HepG2 (cell line): ENCODE measurements at regions not wholly inside any gene's neighbourhood (a gene's known extent, or its start where the extent isn't known, plus 50 kb on each side); places are given as distances from the start of the nearest gene placed in this dataset.

ENCODE experiments used
- ATAC-seq: fragments of 200-7000 bp; cut with Tn5 transposase; 3 replicates; pipeline ENCODE4 v1.9.1; 2020; ENCODE audit warnings: mild to moderate bottlenecking, moderate library complexity
- BruUV-seq: library from RNA; stranded (reverse); fragments of 400-500 nt; replicated peaks from 2 replicates; lab custom pipeline; 2021; lab: Mats Ljungman, UMichigan
- CTCF ChIA-PET: fragments of 300-600 bp; formaldehyde crosslinking; extraction: SDS; loops from one replicate; lab custom pipeline; 2021; ENCODE audit warnings: low total read pairs, inconsistent platforms, low intra/inter-chr PET ratio; lab: Yijun Ruan, JAX
- POLR2A ChIA-PET: fragments of 350-600 bp; sonication (Branson Sonifier 250); formaldehyde crosslinking; loops from one replicate; lab custom pipeline; 2020; ENCODE audit warnings: antibody characterized with exemption, inconsistent platforms; lab: Yijun Ruan, JAX
- DNase-seq: peaks from one replicate; pipeline ENCODE4 v3.0.0-alpha.2; 2015; ENCODE audit warnings: low spot score
- FAIRE-seq: peaks from 3 replicates; lab custom pipeline; 2011; peaks lifted over from hg19 to GRCh38; lab: Jason Lieb, UNC
- H2AFZ ChIP-seq: one replicate; pipeline ENCODE4 v1.6.1; 2011; ENCODE audit warnings: low read length, inconsistent platforms
- H3K27ac ChIP-seq: fragments of 300-600 bp; 3 replicates; pipeline ENCODE4 v1.8.0; 2011; ENCODE audit warnings: mixed run types, mild to moderate bottlenecking, mixed read lengths, low read length, inconsistent platforms; ENCODE audit not compliant: insufficient read depth; ENCODE audit errors: extremely low read length
- H3K27me3 ChIP-seq, 2 experiments: fragments of 200-600 bp in 1 of 2; 2 replicates in 1 of 2; 3 replicates in 1 of 2; pipeline versions ENCODE4 v1.6.0 to v1.8.0; 2011; ENCODE audit warnings: low read length in 2 of 2, mild to moderate bottlenecking in 2 of 2, moderate library complexity in 2 of 2, inconsistent platforms in 1 of 2; ENCODE audit not compliant: insufficient read depth in 2 of 2, control insufficient read depth in 1 of 2
- H3K36me3 ChIP-seq, 2 experiments: fragments of 200-600 bp in 1 of 2; replicated peaks in 1 of 2; 2 replicates in 1 of 2; 3 replicates in 1 of 2; pipeline versions ENCODE4 v1.5.1 to v1.8.0; 2011; ENCODE audit warnings: low read length in 2 of 2, inconsistent platforms in 1 of 2; ENCODE audit not compliant: insufficient read depth in 2 of 2, control insufficient read depth in 1 of 2
- H3K4me1 ChIP-seq: 2 replicates; pipeline ENCODE4 v1.5.1; 2012; ENCODE audit warnings: low read length, inconsistent platforms; ENCODE audit not compliant: insufficient read depth
- H3K4me2 ChIP-seq: 2 replicates; pipeline ENCODE4 v1.6.0; 2011; ENCODE audit warnings: low read depth, low read length, inconsistent platforms
- H3K4me3 ChIP-seq, 3 experiments: fragments of 200-600 bp in 1 of 3; sonication (generic), shearing (Covaris generic) in 1 of 3; replicated peaks in 1 of 3; 2 replicates each; pipeline ENCODE4 v1.5.1; 2011 to 2016; ENCODE audit warnings: low read length in 3 of 3, inconsistent platforms in 2 of 3, low read depth in 2 of 3, mild to moderate bottlenecking in 2 of 3, control low read depth in 1 of 3, mixed read lengths in 1 of 3; ENCODE audit not compliant: insufficient read depth in 1 of 3
- H3K79me2 ChIP-seq: one replicate; pipeline ENCODE4 v1.6.1; 2011; ENCODE audit warnings: low read length, inconsistent platforms; ENCODE audit not compliant: insufficient read depth
- H3K9ac ChIP-seq: 2 replicates; pipeline ENCODE4 v1.6.0; 2011; ENCODE audit warnings: mild to moderate bottlenecking, low read depth, low read length, inconsistent platforms; ENCODE audit not compliant: insufficient read depth
- H3K9me3 ChIP-seq: 2 replicates; pipeline ENCODE4 v1.5.1; 2012; ENCODE audit warnings: mild to moderate bottlenecking, low read length
- H4K20me1 ChIP-seq: 2 replicates; pipeline ENCODE4 v1.6.0; 2011; ENCODE audit warnings: inconsistent platforms, mild to moderate bottlenecking, low read length, moderate library complexity; ENCODE audit not compliant: insufficient read depth
- ARNT ChIP-seq: fragments of 450-650 bp; IDR thresholded peaks from 2 replicates; pipeline ENCODE4 v1.6.1; 2017
- FIP1L1 ChIP-seq: fragments of 200-400 bp; formaldehyde crosslinking; IDR thresholded peaks from 2 replicates; pipeline ENCODE4 v1.6.1; 2018; ENCODE audit warnings: low read depth, mild to moderate bottlenecking, low read length, moderate library complexity, borderline replicate concordance; ENCODE audit not compliant: insufficient read depth
- LCORL ChIP-seq, 2 experiments: fragments of 450-650 bp in 1 of 2; sonication (generic) in 1 of 2; formaldehyde crosslinking in 1 of 2; IDR thresholded peaks; 2 replicates each; pipeline versions ENCODE4 v1.5.0 to v1.6.1; 2017 to 2020; ENCODE audit warnings: antibody characterized with exemption in 1 of 2, missing genetic modification reagents in 1 of 2
- MEF2D ChIP-seq: sonication (generic); formaldehyde crosslinking; IDR thresholded peaks from 2 replicates; pipeline ENCODE4 v1.5.1; 2020; ENCODE audit warnings: mild to moderate bottlenecking, missing genetic modification reagents
- NFIB ChIP-seq: sonication (generic); formaldehyde crosslinking; IDR thresholded peaks from 2 replicates; pipeline ENCODE4 v1.9.0; 2021; ENCODE audit warnings: missing genetic modification reagents, mild to moderate bottlenecking, borderline replicate concordance
- RBM22 ChIP-seq: fragments of 200-400 bp; formaldehyde crosslinking; optimal IDR thresholded peaks from 2 replicates; pipeline ENCODE3; 2017; ENCODE audit warnings: mild to moderate bottlenecking, low read length, moderate library complexity
- SP5 ChIP-seq: IDR thresholded peaks from 2 replicates; pipeline ENCODE4 v1.6.1; 2016; ENCODE audit warnings: low read depth, borderline replicate concordance
- TOPORS ChIP-seq: sonication (generic); formaldehyde crosslinking; IDR thresholded peaks from 2 replicates; pipeline ENCODE4 v1.8.0; 2023; ENCODE audit warnings: mild to moderate bottlenecking, missing genetic modification reagents
- ZNF543 ChIP-seq: sonication (generic); formaldehyde crosslinking; IDR thresholded peaks from 2 replicates; pipeline ENCODE4 v1.4.0; 2020; ENCODE audit warnings: mild to moderate bottlenecking, missing genetic modification reagents
- ZNF562 ChIP-seq: sonication (generic); formaldehyde crosslinking; IDR thresholded peaks from 2 replicates; pipeline ENCODE4 v1.8.0; 2022; ENCODE audit warnings: missing genetic modification reagents, borderline replicate concordance
- ZNF569 ChIP-seq: sonication (generic); formaldehyde crosslinking; IDR thresholded peaks from 2 replicates; pipeline ENCODE4 v1.5.0; 2020; ENCODE audit warnings: mild to moderate bottlenecking, missing genetic modification reagents, moderate library complexity, borderline replicate concordance
- ZSCAN9 ChIP-seq: IDR thresholded peaks from 2 replicates; pipeline ENCODE4 v1.6.1; 2016; ENCODE audit warnings: borderline replicate concordance
- WGBS: methylation state at CpG from one replicate; pipeline ENCODE4 v1.1.6; 2017; ENCODE audit warnings: low lambda C conversion rate; 5-methylcytosine and 5-hydroxymethylcytosine counted together
- in situ Hi-C: cut with HindIII; loops from 2 replicates; pipeline ENCODE4 v1.10.0; 2017; ENCODE audit warnings: low pct_unique_long_range_greater_than_20kb; ENCODE audit not compliant: extremely low pct_ligation_motif_present
- intact Hi-C: fragments of 100-400 bp; cut with micrococcal nuclease; formaldehyde crosslinking; loops from one replicate; pipeline ENCODE4 v1.10.0; 2022; ENCODE audit not compliant: unreplicated experiment
- TF ChIP-seq, protein P1 (sequence below): IDR thresholded peaks from 2 replicates; pipeline ENCODE4 v1.6.1; 2016; ENCODE audit warnings: low read depth, missing genetic modification reagents, missing compliant biosample characterization
- TF ChIP-seq, protein P2 (sequence below): sonication (generic); formaldehyde crosslinking; IDR thresholded peaks from 2 replicates; pipeline ENCODE4 v1.5.1; 2020; ENCODE audit warnings: missing genetic modification reagents, mild to moderate bottlenecking, borderline replicate concordance
- TF ChIP-seq, protein P3 (sequence below): sonication (generic); formaldehyde crosslinking; IDR thresholded peaks from 2 replicates; pipeline ENCODE4 v1.4.0; 2020; ENCODE audit warnings: missing genetic modification reagents, low read depth, mild to moderate bottlenecking, borderline replicate concordance
- TF ChIP-seq, protein P4 (sequence below): IDR thresholded peaks from 2 replicates; pipeline ENCODE4 v1.6.1; 2016; ENCODE audit warnings: mild to moderate bottlenecking
- TF ChIP-seq, protein P5 (sequence below): sonication (generic); formaldehyde crosslinking; IDR thresholded peaks from 2 replicates; pipeline ENCODE4 v1.5.0; 2020; ENCODE audit warnings: missing genetic modification reagents

DNA sequence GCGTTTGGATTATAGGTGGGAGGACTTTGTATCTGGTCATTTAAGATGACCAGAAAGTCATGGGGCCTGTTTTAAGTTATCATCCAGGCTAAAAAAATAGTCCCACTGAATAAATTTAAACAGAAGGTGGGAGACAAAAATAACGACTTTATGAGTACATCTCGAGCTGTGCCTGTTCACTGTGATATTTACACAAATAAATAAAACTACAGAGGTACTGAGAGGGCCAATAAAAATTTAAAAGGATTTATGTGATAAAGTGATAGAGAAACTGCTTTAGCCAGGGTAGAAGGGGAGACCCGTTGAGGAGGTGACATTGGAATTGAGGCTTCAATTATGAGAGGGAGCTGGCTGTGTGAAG lies 53.4 kb upstream of the PMEPA1 start:
- Histone ChIP-seq H3K4me2 (no peak overlapping the region), H3K4me3 (no peak overlapping the region), H3K4me1 (no peaks in the 10 kb centered on the region), H4K20me1 (no peaks in the 10 kb centered on the region), H3K36me3 (no peaks in the 10 kb centered on the region), H3K9me3 (no peaks in the 10 kb centered on the region), H2AFZ (no peak overlapping the region), H3K27me3 (peaks cover 0 to 2% of the 10 kb centered on the region in 2 experiments; a peak in 2 of 5 replicates), H3K79me2 (no peaks in the 10 kb centered on the region), H3K9ac (no peak overlapping the region), H3K27ac (no peak overlapping the region)
- FAIRE-seq (no peak), ATAC-seq (no peak), DNase-seq (no peak)
- ChIA-PET CTCF (no interaction called here), POLR2A (no interaction called here)
- intact Hi-C loops (no loop called here), in situ Hi-C loops (no loop called here)
- no TSS peak for BruUV-seq
- under 1% methylated on average over 4 of the region's 4 CpGs for WGBS
- TF ChIP-seq, protein P1, sequence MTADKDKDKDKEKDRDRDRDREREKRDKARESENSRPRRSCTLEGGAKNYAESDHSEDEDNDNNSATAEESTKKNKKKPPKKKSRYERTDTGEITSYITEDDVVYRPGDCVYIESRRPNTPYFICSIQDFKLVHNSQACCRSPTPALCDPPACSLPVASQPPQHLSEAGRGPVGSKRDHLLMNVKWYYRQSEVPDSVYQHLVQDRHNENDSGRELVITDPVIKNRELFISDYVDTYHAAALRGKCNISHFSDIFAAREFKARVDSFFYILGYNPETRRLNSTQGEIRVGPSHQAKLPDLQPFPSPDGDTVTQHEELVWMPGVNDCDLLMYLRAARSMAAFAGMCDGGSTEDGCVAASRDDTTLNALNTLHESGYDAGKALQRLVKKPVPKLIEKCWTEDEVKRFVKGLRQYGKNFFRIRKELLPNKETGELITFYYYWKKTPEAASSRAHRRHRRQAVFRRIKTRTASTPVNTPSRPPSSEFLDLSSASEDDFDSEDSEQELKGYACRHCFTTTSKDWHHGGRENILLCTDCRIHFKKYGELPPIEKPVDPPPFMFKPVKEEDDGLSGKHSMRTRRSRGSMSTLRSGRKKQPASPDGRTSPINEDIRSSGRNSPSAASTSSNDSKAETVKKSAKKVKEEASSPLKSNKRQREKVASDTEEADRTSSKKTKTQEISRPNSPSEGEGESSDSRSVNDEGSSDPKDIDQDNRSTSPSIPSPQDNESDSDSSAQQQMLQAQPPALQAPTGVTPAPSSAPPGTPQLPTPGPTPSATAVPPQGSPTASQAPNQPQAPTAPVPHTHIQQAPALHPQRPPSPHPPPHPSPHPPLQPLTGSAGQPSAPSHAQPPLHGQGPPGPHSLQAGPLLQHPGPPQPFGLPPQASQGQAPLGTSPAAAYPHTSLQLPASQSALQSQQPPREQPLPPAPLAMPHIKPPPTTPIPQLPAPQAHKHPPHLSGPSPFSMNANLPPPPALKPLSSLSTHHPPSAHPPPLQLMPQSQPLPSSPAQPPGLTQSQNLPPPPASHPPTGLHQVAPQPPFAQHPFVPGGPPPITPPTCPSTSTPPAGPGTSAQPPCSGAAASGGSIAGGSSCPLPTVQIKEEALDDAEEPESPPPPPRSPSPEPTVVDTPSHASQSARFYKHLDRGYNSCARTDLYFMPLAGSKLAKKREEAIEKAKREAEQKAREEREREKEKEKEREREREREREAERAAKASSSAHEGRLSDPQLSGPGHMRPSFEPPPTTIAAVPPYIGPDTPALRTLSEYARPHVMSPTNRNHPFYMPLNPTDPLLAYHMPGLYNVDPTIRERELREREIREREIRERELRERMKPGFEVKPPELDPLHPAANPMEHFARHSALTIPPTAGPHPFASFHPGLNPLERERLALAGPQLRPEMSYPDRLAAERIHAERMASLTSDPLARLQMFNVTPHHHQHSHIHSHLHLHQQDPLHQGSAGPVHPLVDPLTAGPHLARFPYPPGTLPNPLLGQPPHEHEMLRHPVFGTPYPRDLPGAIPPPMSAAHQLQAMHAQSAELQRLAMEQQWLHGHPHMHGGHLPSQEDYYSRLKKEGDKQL (CRISPR knock-in tag): no peak
- TF ChIP-seq, protein P2, sequence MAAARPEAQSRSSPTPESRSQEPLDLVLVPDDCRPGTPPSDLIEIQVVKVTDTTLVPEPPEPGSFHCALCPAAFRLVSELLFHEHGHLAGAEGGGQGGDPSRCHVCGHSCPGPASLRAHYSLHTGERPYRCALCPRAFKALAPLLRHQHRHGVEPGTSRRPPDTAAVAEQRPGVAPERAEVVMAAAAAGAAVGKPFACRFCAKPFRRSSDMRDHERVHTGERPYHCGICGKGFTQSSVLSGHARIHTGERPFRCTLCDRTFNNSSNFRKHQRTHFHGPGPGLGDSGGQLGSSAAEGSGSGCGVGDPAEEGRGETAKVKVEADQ (CRISPR knock-in tag): no peak
- TF ChIP-seq SP5 (CRISPR knock-in tag) (no peak), ZNF562 (CRISPR knock-in tag) (no peak), LCORL (IDR thresholded peaks at IDR 0.05) (no peak), LCORL (CRISPR knock-in tag; IDR thresholded peaks at IDR 0.05) (no peak), ZSCAN9 (CRISPR knock-in tag) (no peak), ZNF543 (no peak), FIP1L1 (no peak), NFIB (CRISPR knock-in tag) (no peak), ZNF569 (CRISPR knock-in tag) (no peak), TOPORS (CRISPR knock-in tag) (no peak), ARNT (no peak), MEF2D (CRISPR knock-in tag) (no peak), RBM22 (no peak)
- TF ChIP-seq, protein P3, sequence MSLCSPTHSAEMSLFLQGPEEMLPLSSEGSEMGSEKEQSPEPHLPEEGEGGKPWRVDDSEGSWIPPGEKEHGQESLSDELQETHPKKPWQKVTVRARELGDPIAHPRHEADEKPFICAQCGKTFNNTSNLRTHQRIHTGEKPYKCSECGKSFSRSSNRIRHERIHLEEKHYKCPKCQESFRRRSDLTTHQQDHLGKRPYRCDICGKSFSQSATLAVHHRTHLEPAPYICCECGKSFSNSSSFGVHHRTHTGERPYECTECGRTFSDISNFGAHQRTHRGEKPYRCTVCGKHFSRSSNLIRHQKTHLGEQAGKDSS (CRISPR knock-in tag): no peak
- TF ChIP-seq, protein P4, sequence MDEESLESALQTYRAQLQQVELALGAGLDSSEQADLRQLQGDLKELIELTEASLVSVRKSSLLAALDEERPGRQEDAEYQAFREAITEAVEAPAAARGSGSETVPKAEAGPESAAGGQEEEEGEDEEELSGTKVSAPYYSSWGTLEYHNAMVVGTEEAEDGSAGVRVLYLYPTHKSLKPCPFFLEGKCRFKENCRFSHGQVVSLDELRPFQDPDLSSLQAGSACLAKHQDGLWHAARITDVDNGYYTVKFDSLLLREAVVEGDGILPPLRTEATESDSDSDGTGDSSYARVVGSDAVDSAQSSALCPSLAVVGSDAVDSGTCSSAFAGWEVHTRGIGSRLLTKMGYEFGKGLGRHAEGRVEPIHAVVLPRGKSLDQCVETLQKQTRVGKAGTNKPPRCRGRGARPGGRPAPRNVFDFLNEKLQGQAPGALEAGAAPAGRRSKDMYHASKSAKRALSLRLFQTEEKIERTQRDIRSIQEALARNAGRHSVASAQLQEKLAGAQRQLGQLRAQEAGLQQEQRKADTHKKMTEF: no peak
- TF ChIP-seq, protein P5, sequence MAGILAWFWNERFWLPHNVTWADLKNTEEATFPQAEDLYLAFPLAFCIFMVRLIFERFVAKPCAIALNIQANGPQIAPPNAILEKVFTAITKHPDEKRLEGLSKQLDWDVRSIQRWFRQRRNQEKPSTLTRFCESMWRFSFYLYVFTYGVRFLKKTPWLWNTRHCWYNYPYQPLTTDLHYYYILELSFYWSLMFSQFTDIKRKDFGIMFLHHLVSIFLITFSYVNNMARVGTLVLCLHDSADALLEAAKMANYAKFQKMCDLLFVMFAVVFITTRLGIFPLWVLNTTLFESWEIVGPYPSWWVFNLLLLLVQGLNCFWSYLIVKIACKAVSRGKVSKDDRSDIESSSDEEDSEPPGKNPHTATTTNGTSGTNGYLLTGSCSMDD: no peak
